ENCODE measurements at regions not wholly inside any gene's neighbourhood (a gene's known extent, or its start where the extent isn't known, plus 50 kb on each side); places are given as distances from the start of the nearest gene placed in this dataset.
"Not testable (repeated sequence)": the region's sequence is repeated elsewhere in the genome, so short reads cannot be mapped to it uniquely, and the experiment has no call there.

GRCh38 chr4:10388146-10388545, 69.1 kb downstream of the ZNF518B start:
- not testable (repeated sequence) for DNase-seq

GRCh38 chr4:10385994-10386394, 71.2 kb downstream of the ZNF518B start:
- no peak for DNase-seq

GRCh38 chr4:10384974-10385373, 72.3 kb downstream of the ZNF518B start:
- no peak for DNase-seq

GRCh38 chr4:10383417-10383816, 73.8 kb downstream of the ZNF518B start:
- DNase-seq, result no peak

GRCh38 chr4:10382171-10382570, 75.1 kb downstream of the ZNF518B start:
- not testable (repeated sequence) for DNase-seq

GRCh38 chr4:10381146-10381545, 76.1 kb downstream of the ZNF518B start:
- no peak for DNase-seq

GRCh38 chr4:10380735-10381134, 76.5 kb downstream of the ZNF518B start:
- no peak for DNase-seq

- DNase-seq, result no peak
Observed at GRCh38 chr4:10371869-10372471, 85.3 kb downstream of the ZNF518B start.

GRCh38 chr4:10371121-10371520, 86.1 kb downstream of the ZNF518B start:
- DNase-seq, result no peak

- no peak for DNase-seq
Observed at GRCh38 chr4:10369517-10369916, 87.7 kb downstream of the ZNF518B start.

GRCh38 chr4:10366628-10367027, 90.6 kb downstream of the ZNF518B start:
- no peak for DNase-seq

- no peak for DNase-seq
Observed at GRCh38 chr4:10364194-10364593, 93.0 kb downstream of the ZNF518B start.

GRCh38 chr4:10354746-10355145, 102.5 kb downstream of the ZNF518B start:
- no peak for DNase-seq

GRCh38 chr4:10354225-10354624, 103.0 kb downstream of the ZNF518B start:
- DNase-seq, result no peak

GRCh38 chr4:10353110-10353509, 104.1 kb downstream of the ZNF518B start:
- no peak for DNase-seq

- DNase-seq, result no peak
Observed at GRCh38 chr4:10348241-10348640, 109.0 kb downstream of the ZNF518B start.

- DNase-seq, result no peak
Observed at GRCh38 chr4:10347815-10348214, 109.4 kb downstream of the ZNF518B start.

- DNase-seq, result no peak
Observed at GRCh38 chr4:10347281-10347795, 109.9 kb downstream of the ZNF518B start.

GRCh38 chr4:10346023-10346422, 111.2 kb downstream of the ZNF518B start:
- no peak for DNase-seq

GRCh38 chr4:10345381-10345784, 111.8 kb downstream of the ZNF518B start:
- no peak for DNase-seq

GRCh38 chr4:10344824-10345223, 112.4 kb downstream of the ZNF518B start:
- DNase-seq, result no peak

- no peak for DNase-seq
Observed at GRCh38 chr4:10343656-10344055, 113.6 kb downstream of the ZNF518B start.

GRCh38 chr4:10342866-10343265, 114.4 kb downstream of the ZNF518B start:
- DNase-seq, result no peak

GRCh38 chr4:10336471-10336870, 120.8 kb downstream of the ZNF518B start:
- DNase-seq, result no peak

Data from renal pelvis (tissue), 1 donor.